ENCODE measurements at regions not wholly inside any gene's neighbourhood (a gene's known extent, or its start where the extent isn't known, plus 50 kb on each side); places are given as distances from the start of the nearest gene placed in this dataset.

- peak in 1 of 6 experiments; percentile 7 for TF ChIP-seq CTCF (IDR thresholded peaks at IDR 0.05)
- no peak for TF ChIP-seq POLR2A (IDR thresholded peaks at IDR 0.05)
Observed at GRCh38 chr20:59428441-59429205, 128.2 kb downstream of the EDN3 start.

All from Peyer's patch (tissue), 4 donors.